GM12875 (cell line): ENCODE measurements at regions not wholly inside any gene's neighbourhood (a gene's known extent, or its start where the extent isn't known, plus 50 kb on each side); places are given as distances from the start of the nearest gene placed in this dataset.

Source experiments
- H3K4me3 ChIP-seq: one replicate; pipeline ENCODE4 v1.5.1; 2011; ENCODE audit warnings: low read depth, low read length, control low read depth
- TF ChIP-seq, protein P1 (sequence below): IDR thresholded peaks from 2 replicates; pipeline ENCODE4 v1.5.1; 2011; ENCODE audit warnings: low read depth, mild to moderate bottlenecking, control low read depth, inconsistent platforms, low read length, moderate library complexity, borderline replicate concordance; ENCODE audit not compliant: insufficient read depth

DNA sequence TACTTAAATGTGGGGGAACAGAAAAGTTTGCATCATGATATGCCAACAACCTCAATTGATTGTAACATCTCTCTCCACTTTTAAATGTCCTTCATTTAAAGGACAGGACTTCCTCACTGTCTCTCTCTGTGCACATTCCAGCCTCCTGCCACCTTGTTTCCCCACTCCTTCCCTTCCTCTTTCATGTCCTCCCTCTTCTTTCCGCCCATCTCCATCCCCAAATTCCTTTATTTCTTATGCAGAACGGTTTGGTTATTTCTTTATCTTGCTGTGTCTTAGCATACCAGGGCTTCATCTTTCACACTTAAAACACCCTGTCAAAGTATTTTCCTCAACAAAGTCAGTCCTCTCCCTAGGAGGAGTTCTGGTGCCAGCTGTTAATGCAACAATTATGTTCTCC, 293.8 kb downstream of the NXPE2 start:
- H3K4me3 ChIP-seq, result no peak overlapping the region
- TF ChIP-seq, protein P1, sequence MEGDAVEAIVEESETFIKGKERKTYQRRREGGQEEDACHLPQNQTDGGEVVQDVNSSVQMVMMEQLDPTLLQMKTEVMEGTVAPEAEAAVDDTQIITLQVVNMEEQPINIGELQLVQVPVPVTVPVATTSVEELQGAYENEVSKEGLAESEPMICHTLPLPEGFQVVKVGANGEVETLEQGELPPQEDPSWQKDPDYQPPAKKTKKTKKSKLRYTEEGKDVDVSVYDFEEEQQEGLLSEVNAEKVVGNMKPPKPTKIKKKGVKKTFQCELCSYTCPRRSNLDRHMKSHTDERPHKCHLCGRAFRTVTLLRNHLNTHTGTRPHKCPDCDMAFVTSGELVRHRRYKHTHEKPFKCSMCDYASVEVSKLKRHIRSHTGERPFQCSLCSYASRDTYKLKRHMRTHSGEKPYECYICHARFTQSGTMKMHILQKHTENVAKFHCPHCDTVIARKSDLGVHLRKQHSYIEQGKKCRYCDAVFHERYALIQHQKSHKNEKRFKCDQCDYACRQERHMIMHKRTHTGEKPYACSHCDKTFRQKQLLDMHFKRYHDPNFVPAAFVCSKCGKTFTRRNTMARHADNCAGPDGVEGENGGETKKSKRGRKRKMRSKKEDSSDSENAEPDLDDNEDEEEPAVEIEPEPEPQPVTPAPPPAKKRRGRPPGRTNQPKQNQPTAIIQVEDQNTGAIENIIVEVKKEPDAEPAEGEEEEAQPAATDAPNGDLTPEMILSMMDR, result no peak

DNA sequence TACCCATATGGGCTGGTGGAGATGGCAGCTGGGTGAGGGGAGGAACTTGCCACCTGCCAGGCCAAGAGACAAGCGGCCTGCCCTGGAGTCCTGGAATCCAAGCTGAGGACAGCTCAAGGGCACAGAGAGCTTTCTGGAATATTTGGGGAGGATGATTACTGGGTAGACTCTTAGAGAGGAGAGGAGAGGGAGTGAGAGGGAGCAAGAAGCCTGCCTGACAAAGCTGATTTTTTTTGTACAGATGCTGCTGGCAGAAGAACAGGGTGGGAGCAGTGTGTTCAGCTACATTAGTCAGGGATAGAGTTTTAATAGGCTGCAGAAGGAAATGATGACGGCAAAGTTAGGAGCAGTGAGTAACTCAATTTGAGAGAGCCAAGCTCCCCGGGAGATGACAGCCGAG, 299.3 kb downstream of the NXPE2 start:
- no peak overlapping the region for H3K4me3 ChIP-seq
- TF ChIP-seq, protein P1, result no peak

DNA sequence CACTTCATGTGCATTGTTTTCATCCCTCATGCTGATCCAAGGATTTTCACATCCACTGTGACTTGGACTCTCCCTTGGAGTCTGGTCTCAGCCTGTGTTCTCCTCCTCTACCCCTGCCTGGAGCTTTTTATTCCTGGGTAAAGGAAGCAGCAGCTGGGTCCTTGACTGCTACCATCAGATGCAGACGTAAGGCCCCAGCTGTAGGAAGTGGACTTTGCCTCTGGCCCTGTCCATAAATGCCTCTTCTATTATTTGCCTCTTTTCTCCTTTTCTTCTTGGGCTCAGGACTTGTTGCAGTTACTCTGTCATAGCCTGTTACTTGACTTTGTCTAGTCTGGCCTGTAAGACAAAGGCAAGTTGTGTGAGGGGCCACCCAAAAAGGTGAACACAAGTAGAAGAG, 303.8 kb downstream of the NXPE2 start:
- no peak overlapping the region for H3K4me3 ChIP-seq
- TF ChIP-seq, protein P1, result no peak

DNA sequence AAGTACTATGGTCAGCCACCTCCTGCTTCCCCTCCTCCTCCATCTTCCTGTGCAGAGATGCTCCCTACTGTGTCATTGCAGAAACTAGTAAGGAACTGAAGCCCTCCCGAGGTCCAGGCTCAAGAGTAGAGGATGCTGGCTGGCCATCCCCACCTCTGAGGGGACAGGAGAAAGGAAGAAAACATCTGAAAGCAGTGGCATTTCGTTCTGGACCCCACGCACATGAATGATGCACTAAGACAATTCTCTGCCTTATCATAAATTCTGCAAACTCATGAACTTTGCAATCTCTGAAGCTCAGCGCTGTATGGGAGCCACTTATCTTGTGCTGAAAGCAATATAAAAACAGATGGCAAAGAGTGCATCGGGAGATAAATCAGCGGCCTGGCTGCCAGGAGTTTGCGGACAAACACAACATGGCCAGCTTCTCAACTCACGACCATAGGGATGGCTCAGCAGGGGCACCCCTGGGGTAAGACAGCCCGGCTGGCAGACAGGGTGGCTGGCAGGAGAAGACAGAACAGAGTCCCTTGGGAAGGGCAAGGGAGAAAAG, 306.4 kb downstream of the NXPE2 start:
- H3K4me3 ChIP-seq, result no peak overlapping the region
- TF ChIP-seq, protein P1, result no peak

DNA sequence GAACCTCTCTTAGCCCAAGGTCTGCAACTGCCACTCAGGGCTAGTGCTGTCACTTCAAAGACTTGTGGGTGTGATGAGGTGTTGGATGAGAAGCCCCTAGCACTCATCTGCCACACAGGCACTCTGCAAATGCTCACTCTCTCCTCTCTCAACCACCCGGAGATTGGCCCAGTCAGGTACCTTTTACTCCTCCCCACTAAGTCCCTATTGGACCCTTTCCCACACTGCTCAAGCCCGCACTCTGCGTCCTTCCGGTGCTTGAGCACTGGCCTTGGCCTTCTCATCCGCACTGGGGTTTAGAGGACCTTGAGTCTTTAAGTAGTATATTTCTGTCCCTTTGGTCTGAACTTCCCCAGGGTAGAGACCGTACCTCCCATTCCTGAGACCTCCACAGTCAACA, 308.0 kb downstream of the NXPE2 start:
- H3K4me3 ChIP-seq, result no peak overlapping the region
- TF ChIP-seq, protein P1, result no peak

DNA sequence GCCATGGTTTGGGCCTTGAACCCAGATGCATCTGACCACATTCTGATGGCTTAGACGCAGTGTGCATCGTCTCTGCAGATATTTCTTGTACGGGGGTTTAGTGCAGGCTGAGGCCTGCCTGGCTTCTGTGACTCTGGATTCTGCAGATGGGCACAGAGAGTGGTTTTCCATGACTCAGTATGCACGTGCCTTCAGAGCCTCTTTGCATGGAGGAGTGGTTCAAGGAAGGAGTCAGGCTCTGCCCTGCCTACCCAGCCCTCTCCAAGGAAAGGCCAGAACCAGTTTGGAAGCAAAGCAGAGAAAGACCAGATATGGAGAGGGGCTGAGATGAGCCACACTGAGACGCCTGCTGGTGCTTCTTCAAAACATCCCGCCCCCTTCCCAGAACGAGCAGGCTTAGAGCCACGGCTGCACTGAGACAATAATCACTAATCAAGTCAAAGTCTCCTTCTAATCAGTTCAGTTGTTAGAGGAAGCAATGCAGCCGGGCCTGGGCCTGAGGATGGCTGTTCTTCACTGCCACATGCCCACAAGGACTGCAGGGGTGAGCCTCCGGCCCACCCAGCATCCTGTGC, 308.9 kb downstream of the NXPE2 start:
- TF ChIP-seq, protein P1, result no peak
- H3K4me3 ChIP-seq, result no peak overlapping the region

DNA sequence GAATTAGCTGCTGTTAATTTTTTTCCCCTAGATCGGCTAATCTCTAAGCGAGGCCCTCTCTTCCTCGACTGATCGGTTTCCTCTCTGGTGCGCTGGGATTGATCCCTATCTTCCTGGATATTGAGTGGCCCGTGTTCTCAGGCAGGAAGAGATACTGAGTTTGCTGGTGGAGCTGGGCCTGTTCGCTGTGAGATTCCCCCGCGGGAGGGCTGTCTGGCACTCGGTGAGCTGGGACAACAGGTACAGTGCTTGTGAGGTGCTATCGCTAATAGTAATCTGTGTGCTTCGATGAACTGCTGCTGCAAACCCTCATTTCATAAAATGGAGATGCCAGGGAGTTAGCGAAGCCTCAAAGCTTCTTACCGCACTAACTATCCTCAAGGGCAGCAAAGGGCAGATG, 310.3 kb downstream of the NXPE2 start:
- no peak overlapping the region for H3K4me3 ChIP-seq
- TF ChIP-seq, protein P1, result no peak
